BE2C (cell line): ENCODE measurements at regions not wholly inside any gene's neighbourhood (a gene's known extent, or its start where the extent isn't known, plus 50 kb on each side); places are given as distances from the start of the nearest gene placed in this dataset.

ENCODE experiments used
- DNase-seq: peaks from one replicate; pipeline ENCODE4 v3.0.0-alpha.2; 2020
- H3K27me3 ChIP-seq: fragments of 250-450 bp; sonication (Bioruptor Pico); 2 replicates; pipeline ENCODE4 v1.5.1; 2020; ENCODE audit warnings: mild to moderate bottlenecking
- H3K36me3 ChIP-seq: fragments of 250-450 bp; sonication (Bioruptor Pico); 2 replicates; pipeline ENCODE4 v1.5.1; 2020; ENCODE audit warnings: mild to moderate bottlenecking
- H3K4me1 ChIP-seq: fragments of 250-450 bp; sonication (Bioruptor Pico); 2 replicates; pipeline ENCODE4 v1.5.1; 2020
- H3K4me3 ChIP-seq: 2 replicates; pipeline ENCODE4 v1.5.1; 2011; ENCODE audit warnings: low read depth, low read length
- H3K9me3 ChIP-seq: fragments of 250-450 bp; sonication (Bioruptor Pico); 2 replicates; pipeline ENCODE4 v1.5.1; 2020
- CTCF ChIP-seq: IDR thresholded peaks from 2 replicates; pipeline ENCODE4 v1.5.1; 2012; ENCODE audit warnings: mild to moderate bottlenecking, low read depth, low read length

DNA sequence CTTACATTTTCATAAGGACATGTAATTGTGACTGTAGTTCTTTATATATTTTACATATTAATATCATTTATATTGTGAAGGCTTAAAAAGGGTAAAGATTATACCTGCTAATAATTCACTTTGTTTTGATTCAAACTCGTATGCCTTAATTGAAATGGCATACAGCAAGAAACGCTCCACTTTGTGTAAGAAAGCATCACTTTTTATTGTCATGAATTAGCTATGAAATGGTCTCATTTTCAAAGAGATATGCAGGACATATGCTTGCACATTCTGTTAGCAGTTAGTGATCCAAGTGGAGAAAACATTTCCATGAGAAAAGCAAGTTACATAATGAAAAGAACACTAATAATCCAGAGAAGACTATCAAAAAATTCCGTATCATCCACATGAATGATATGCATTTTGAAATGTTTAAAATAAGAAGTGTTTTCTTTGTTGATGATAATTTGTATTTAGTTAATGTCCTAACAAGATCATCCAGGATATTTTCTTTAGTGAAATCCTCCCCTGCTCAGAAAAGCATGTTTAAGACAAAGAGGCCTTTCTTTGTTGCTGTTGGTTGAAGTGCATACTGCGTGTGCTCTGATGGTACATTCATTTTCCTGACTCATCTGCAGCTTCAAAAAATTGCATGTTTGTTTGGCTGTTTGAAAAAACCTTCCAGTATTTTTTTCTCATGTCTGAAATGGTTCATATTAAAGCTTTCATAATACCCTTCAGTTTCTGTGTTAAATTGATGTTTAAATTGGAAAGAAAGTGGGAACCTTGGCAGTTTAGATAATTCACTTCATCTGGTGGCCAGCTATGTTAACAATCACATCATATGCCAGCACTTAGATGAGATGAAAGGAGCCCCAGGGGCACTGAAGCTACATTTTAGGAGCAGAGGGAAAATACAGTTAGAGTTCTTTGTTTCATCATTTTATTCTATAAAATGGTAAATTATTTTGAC, 242.2 kb downstream of the CSNK1G3 start:
- DNase-seq: no peak
- Histone ChIP-seq H3K36me3 (no peaks in the 10 kb centered on the region), H3K4me3 (no peak overlapping the region), H3K9me3 (no peaks in the 10 kb centered on the region), H3K27me3 (no peaks in the 10 kb centered on the region), H3K4me1 (no peaks in the 10 kb centered on the region; the same call in none of the 2 replicates)
- TF ChIP-seq CTCF: no peak

DNA sequence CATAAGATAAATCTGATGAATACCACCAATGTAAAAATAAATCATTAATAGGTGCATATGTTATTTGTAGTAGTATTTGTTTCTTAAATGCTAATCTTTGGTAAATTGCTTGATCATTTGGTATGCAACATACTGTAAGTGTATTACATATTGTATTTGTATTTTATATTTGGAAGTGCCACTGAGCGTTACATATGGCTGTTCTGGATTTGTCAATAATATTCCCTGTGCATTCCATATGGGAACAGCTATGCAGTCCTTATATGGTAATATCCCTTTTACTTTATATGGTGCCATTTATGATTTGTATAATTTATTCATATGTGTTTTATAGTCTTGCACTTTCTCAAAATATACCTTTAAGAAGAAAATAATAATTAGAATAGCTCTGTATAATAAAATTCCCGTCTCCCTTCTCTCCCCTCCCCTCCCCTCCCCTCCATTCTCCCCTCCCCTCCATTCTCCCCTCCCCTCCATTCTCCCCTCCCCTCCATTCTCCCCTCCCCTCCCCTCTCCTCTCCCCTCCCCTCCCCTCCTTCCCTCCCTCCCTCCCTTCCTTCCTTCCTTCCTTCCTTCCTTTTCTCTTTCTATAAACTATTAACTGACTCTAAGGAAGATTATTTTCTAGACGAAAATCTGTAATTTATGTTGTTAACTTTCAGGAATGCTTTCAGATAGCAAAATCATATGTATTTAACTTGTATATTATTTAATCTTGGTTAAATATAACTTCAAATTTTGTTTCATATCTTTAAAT, 241.4 kb downstream of the CSNK1G3 start:
- H3K36me3 ChIP-seq: no peaks in the 10 kb centered on the region
- H3K9me3 ChIP-seq: no peaks in the 10 kb centered on the region
- H3K27me3 ChIP-seq: no peaks in the 10 kb centered on the region
- TF ChIP-seq CTCF: no peak
- no peaks in the 10 kb centered on the region; the same call in none of the 2 replicates for H3K4me1 ChIP-seq
- DNase-seq: no peak
- no peak overlapping the region for H3K4me3 ChIP-seq

DNA sequence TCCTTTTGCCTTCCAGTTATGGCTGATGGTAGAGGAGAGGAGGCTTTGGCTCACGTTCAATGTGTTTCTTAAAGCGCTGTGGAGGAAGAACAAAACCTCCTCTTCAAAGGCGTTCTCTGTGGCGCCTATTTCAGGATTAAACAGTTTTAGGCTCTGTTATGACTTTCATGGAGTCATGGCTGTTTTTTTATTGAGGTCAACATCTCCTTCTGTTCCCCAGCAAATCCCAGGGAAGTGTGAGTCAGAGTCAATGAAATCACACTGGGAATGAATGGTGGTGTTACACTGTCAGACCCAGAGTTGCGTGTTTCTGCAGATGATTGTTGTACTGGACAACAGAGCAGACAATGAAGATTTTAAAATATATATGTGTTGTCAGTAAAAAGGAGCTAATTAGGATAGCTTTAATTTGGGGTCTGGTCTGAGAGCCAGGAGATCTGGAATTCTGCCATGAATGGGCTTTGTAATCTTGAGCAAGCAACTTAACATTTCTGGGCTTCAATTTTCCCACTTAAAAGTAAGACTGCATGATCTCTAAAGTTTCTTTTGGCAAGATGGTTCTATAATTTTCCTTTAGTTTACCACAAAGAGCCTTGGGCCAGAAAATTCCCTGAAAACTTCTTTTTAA, 240.7 kb downstream of the CSNK1G3 start:
- no peak overlapping the region for H3K4me3 ChIP-seq
- no peak for TF ChIP-seq CTCF
- H3K9me3 ChIP-seq: no peaks in the 10 kb centered on the region
- no peaks in the 10 kb centered on the region for H3K27me3 ChIP-seq
- no peak for DNase-seq
- no peaks in the 10 kb centered on the region; the same call in none of the 2 replicates for H3K4me1 ChIP-seq
- no peaks in the 10 kb centered on the region for H3K36me3 ChIP-seq

DNA sequence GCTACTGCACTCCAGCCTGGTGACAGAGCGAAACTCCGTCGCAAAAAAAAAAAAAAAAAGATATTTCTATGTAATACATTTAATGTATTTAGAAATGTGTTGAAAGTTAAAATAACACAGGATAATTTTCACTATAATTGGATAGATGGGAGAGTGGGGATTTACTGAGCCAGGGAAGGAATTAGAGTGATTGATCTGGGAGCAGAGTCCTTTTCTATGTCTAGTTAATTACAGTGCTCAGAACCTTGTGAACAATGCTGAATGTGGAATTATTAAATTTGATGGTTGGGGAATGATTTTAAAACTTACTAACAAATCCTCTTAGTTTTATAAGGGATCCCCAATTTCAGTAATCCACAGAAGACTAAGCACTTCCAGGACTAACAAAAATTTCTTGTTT, 239.7 kb downstream of the CSNK1G3 start:
- Histone ChIP-seq H3K36me3 (no peaks in the 10 kb centered on the region), H3K9me3 (no peaks in the 10 kb centered on the region), H3K4me3 (no peak overlapping the region), H3K4me1 (no peaks in the 10 kb centered on the region; the same call in none of the 2 replicates), H3K27me3 (no peaks in the 10 kb centered on the region)
- no peak for DNase-seq
- no peak for TF ChIP-seq CTCF

DNA sequence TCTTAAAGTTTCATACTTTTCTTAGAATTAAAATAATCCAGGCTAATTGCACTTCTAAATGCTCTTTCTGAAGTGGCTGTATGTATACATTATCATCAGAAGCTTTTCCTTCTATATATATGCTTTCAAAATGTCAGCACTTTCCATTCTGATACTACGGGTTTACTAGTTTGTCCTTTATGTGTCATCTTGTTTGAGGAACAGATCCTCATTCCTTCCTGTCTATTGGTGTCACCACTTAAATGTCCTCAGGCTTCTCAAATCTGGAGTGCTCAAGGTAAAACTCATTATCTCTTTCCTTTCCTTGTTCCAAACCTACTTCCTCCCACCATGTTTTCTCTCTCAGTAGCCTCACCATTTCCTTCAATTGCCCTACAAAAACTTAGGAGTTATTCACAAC, 236.3 kb downstream of the CSNK1G3 start:
- Histone ChIP-seq H3K27me3 (no peaks in the 10 kb centered on the region), H3K36me3 (no peaks in the 10 kb centered on the region), H3K9me3 (no peaks in the 10 kb centered on the region; the same call in 1 of the 2 replicates), H3K4me3 (no peak overlapping the region), H3K4me1 (no peaks in the 10 kb centered on the region; the same call in none of the 2 replicates)
- DNase-seq: no peak
- no peak for TF ChIP-seq CTCF
